OCI-LY3 (cell line): ENCODE measurements at regions not wholly inside any gene's neighbourhood (a gene's known extent, or its start where the extent isn't known, plus 50 kb on each side); places are given as distances from the start of the nearest gene placed in this dataset.

ENCODE experiments used
- CTCF ChIP-seq: fragments of 200-600, 300-600 bp; sonication (generic); IDR thresholded peaks from 2 replicates; pipeline ENCODE4 v1.5.1; 2014; ENCODE audit warnings: antibody characterized with exemption, low read length, low read depth
- EZH2phosphoT487 ChIP-seq: fragments of 200-600 bp; shearing (Covaris generic); IDR thresholded peaks from 2 replicates; pipeline ENCODE4 v1.6.1; 2018; ENCODE audit warnings: antibody characterized with exemption, mixed run types, low read depth

DNA sequence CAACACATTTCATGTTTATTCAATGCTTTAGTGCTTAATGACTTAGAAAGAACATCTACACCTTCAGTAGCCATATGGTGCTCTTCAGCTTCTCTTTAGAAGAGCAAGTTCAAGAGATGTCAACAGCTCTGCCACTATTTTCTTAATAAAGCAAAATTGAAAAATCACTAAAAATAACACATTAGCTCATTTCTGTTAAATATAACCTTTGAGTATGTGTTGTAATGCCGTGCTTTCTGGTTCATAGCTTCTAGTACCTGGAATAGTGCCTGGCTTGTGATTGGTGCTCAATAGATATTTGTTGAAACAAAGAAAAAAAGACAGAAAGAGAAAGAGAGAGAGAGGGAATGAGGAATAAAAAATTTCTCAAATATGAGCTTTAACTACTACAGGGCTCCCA, 349.8 kb upstream of the SPRED2 start:
- TF ChIP-seq CTCF (no peak), EZH2phosphoT487 (no peak)
